Astrocyte (in vitro differentiated cells and primary cell): ENCODE measurements at regions not wholly inside any gene's neighbourhood (a gene's known extent, or its start where the extent isn't known, plus 50 kb on each side); places are given as distances from the start of the nearest gene placed in this dataset.

ENCODE experiments used
- DNase-seq: peaks from one replicate; pipeline ENCODE4 v3.0.0-alpha.2; 2010; ENCODE audit warnings: low read depth
- FAIRE-seq: peaks from 2 replicates; lab custom pipeline; 2011; peaks lifted over from hg19 to GRCh38; lab: Jason Lieb, UNC
- H2AFZ ChIP-seq: 2 replicates; pipeline ENCODE4 v1.6.0; 2012; ENCODE audit warnings: low read depth, low read length, inconsistent platforms
- H3K27ac ChIP-seq: 2 replicates; pipeline ENCODE4 v1.5.1; 2011; ENCODE audit warnings: low read depth, low read length, inconsistent platforms
- H3K27me3 ChIP-seq: 2 replicates; pipeline ENCODE4 v1.6.0; 2011; ENCODE audit warnings: low read length, inconsistent platforms; ENCODE audit not compliant: insufficient read depth
- H3K36me3 ChIP-seq: 2 replicates; pipeline ENCODE4 v1.5.1; 2011; ENCODE audit warnings: low read length, inconsistent platforms; ENCODE audit not compliant: insufficient read depth
- H3K4me1 ChIP-seq: 2 replicates; pipeline ENCODE4 v1.5.1; 2011; ENCODE audit warnings: low read length, inconsistent platforms; ENCODE audit not compliant: insufficient read depth
- H3K4me2 ChIP-seq: 2 replicates; pipeline ENCODE4 v1.6.0; 2012; ENCODE audit warnings: low read length, inconsistent platforms
- H3K4me3 ChIP-seq: 2 replicates; pipeline ENCODE4 v1.5.1; 2011; ENCODE audit warnings: low read depth, mild to moderate bottlenecking, low read length, inconsistent platforms; ENCODE audit not compliant: insufficient read depth
- H3K79me2 ChIP-seq: 2 replicates; pipeline ENCODE4 v1.6.0; 2012; ENCODE audit warnings: mild to moderate bottlenecking, low read length, inconsistent platforms; ENCODE audit not compliant: insufficient read depth
- H3K9ac ChIP-seq: 2 replicates; pipeline ENCODE4 v1.6.0; 2012; ENCODE audit warnings: mild to moderate bottlenecking, low read length, inconsistent platforms
- H3K9me3 ChIP-seq: 2 replicates; pipeline ENCODE4 v1.5.1; 2012; ENCODE audit warnings: low read depth, mild to moderate bottlenecking, low read length, inconsistent platforms; ENCODE audit not compliant: insufficient read depth
- H4K20me1 ChIP-seq: 2 replicates; pipeline ENCODE4 v1.6.0; 2012; ENCODE audit warnings: low read length, inconsistent platforms; ENCODE audit not compliant: insufficient read depth
- H3K27ac Mint-ChIP-seq: one replicate; pipeline ENCODE4 v1.8.0; 2021; ENCODE audit warnings: mild to moderate bottlenecking, mixed read lengths; ENCODE audit not compliant: unreplicated experiment
- H3K27me3 Mint-ChIP-seq: one replicate; pipeline ENCODE4 v1.8.0; 2021; ENCODE audit warnings: low read depth, mixed read lengths; ENCODE audit not compliant: unreplicated experiment
- H3K36me3 Mint-ChIP-seq: one replicate; pipeline ENCODE4 v1.8.0; 2021; ENCODE audit warnings: low read depth, mixed read lengths; ENCODE audit not compliant: unreplicated experiment
- H3K4me1 Mint-ChIP-seq: one replicate; pipeline ENCODE4 v1.8.0; 2021; ENCODE audit warnings: low read depth, mixed read lengths; ENCODE audit not compliant: unreplicated experiment
- H3K4me3 Mint-ChIP-seq: one replicate; pipeline ENCODE4 v1.8.0; 2021; ENCODE audit warnings: mild to moderate bottlenecking, moderate library complexity, mixed read lengths; ENCODE audit not compliant: unreplicated experiment
- H3K9me3 Mint-ChIP-seq: one replicate; pipeline ENCODE4 v1.8.0; 2021; ENCODE audit warnings: mild to moderate bottlenecking, mixed read lengths; ENCODE audit not compliant: unreplicated experiment
- CTCF ChIP-seq: IDR thresholded peaks from 2 replicates; pipeline ENCODE4 v1.5.1; 2011; ENCODE audit warnings: low read depth, mild to moderate bottlenecking, inconsistent platforms, low read length, moderate library complexity; ENCODE audit not compliant: insufficient read depth
- EZH2 ChIP-seq: IDR thresholded peaks from 2 replicates; pipeline ENCODE4 v1.6.1; 2012; ENCODE audit warnings: mild to moderate bottlenecking, low read length, inconsistent platforms; ENCODE audit not compliant: insufficient read depth

GRCh38 chr11:80350541-80350940, 909.7 kb upstream of the TENM4 start:
- H3K4me1 ChIP-seq = no peaks in the 10 kb centered on the region
- no peak overlapping the region for H3K4me3 Mint-ChIP-seq
- TF ChIP-seq CTCF (no peak), EZH2 (no peak)
- DNase-seq = no peak
- no peaks in the 10 kb centered on the region for H3K9me3 Mint-ChIP-seq
- H3K9ac ChIP-seq = no peak overlapping the region
- no peaks in the 10 kb centered on the region for H4K20me1 ChIP-seq
- FAIRE-seq = no peak
- H3K79me2 ChIP-seq = no peaks in the 10 kb centered on the region
- no peaks in the 10 kb centered on the region for H3K9me3 ChIP-seq
- no peaks in the 10 kb centered on the region for H3K4me1 Mint-ChIP-seq
- H2AFZ ChIP-seq = no peak overlapping the region
- no peaks in the 10 kb centered on the region for H3K36me3 ChIP-seq
- no peak overlapping the region for H3K4me3 ChIP-seq
- H3K27ac ChIP-seq = no peak overlapping the region
- no peaks in the 10 kb centered on the region for H3K36me3 Mint-ChIP-seq
- H3K4me2 ChIP-seq = no peak overlapping the region
- H3K27me3 ChIP-seq = no peaks in the 10 kb centered on the region
- H3K27me3 Mint-ChIP-seq = no peaks in the 10 kb centered on the region
- H3K27ac Mint-ChIP-seq = no peak overlapping the region

- H3K27ac ChIP-seq = no peak overlapping the region
- H3K4me1 ChIP-seq = no peaks in the 10 kb centered on the region
- TF ChIP-seq EZH2 (no peak), CTCF (no peak)
- no peak overlapping the region for H3K4me3 Mint-ChIP-seq
- no peak overlapping the region for H3K9ac ChIP-seq
- H3K79me2 ChIP-seq = no peaks in the 10 kb centered on the region
- H4K20me1 ChIP-seq = no peaks in the 10 kb centered on the region
- H3K9me3 Mint-ChIP-seq = no peaks in the 10 kb centered on the region
- no peak overlapping the region for H3K27ac Mint-ChIP-seq
- DNase-seq = no peak
- H2AFZ ChIP-seq = no peak overlapping the region
- no peaks in the 10 kb centered on the region for H3K36me3 ChIP-seq
- no peak for FAIRE-seq
- no peaks in the 10 kb centered on the region for H3K4me1 Mint-ChIP-seq
- no peak overlapping the region for H3K4me3 ChIP-seq
- no peaks in the 10 kb centered on the region for H3K27me3 ChIP-seq
- no peaks in the 10 kb centered on the region for H3K27me3 Mint-ChIP-seq
- H3K9me3 ChIP-seq = no peaks in the 10 kb centered on the region
- no peaks in the 10 kb centered on the region for H3K36me3 Mint-ChIP-seq
- no peak overlapping the region for H3K4me2 ChIP-seq
Observed at GRCh38 chr11:80349997-80350396, 909.2 kb upstream of the TENM4 start.

- no peaks in the 10 kb centered on the region for H3K9me3 ChIP-seq
- Mint-ChIP-seq H3K36me3 (no peaks in the 10 kb centered on the region), H3K27me3 (no peaks in the 10 kb centered on the region), H3K9me3 (no peaks in the 10 kb centered on the region), H3K27ac (no peak overlapping the region), H3K4me3 (no peak overlapping the region), H3K4me1 (no peaks in the 10 kb centered on the region)
- H4K20me1 ChIP-seq = no peaks in the 10 kb centered on the region
- TF ChIP-seq EZH2 (no peak), CTCF (no peak)
- DNase-seq (no peak), FAIRE-seq (no peak)
- no peaks in the 10 kb centered on the region for H3K79me2 ChIP-seq
- no peaks in the 10 kb centered on the region for H3K36me3 ChIP-seq
- H3K4me3 ChIP-seq = no peak overlapping the region
- no peak overlapping the region for H3K27ac ChIP-seq
- no peaks in the 10 kb centered on the region for H3K4me1 ChIP-seq
- no peak overlapping the region for H3K9ac ChIP-seq
- no peak overlapping the region for H2AFZ ChIP-seq
- no peaks in the 10 kb centered on the region for H3K27me3 ChIP-seq
- H3K4me2 ChIP-seq = no peak overlapping the region
Observed at GRCh38 chr11:80346353-80347059, 905.7 kb upstream of the TENM4 start.
